ENCODE measurements at regions not wholly inside any gene's neighbourhood (a gene's known extent, or its start where the extent isn't known, plus 50 kb on each side); places are given as distances from the start of the nearest gene placed in this dataset.

GRCh38 chr7:108723381-108723814 lies 153.7 kb downstream of the DNAJB9 start:
- no peak for TF ChIP-seq CTCF (conservative IDR thresholded peaks at IDR 0.05)
- H3K27ac Mint-ChIP-seq (ENCODE audit: unreplicated experiment), result peak overlapping the region; percentile 60
- H3K27me3 Mint-ChIP-seq (ENCODE audit: low read depth), result no peaks in the 10 kb centered on the region
- peak; percentile 2 for DNase-seq (ENCODE audit: low read depth, low spot score)
- no peaks in the 10 kb centered on the region for H3K36me3 Mint-ChIP-seq (ENCODE audit: low read depth)
- no peaks in the 10 kb centered on the region for H3K9me3 Mint-ChIP-seq
- H3K4me3 Mint-ChIP-seq, result no peak overlapping the region
- H3K4me1 Mint-ChIP-seq, result peaks cover 34% of the 10 kb centered on the region

- Mint-ChIP-seq H3K9me3 (no peaks in the 10 kb centered on the region), H3K27me3 (ENCODE audit: low read depth) (no peaks in the 10 kb centered on the region), H3K4me1 (peaks cover 34% of the 10 kb centered on the region), H3K36me3 (ENCODE audit: low read depth) (no peaks in the 10 kb centered on the region), H3K27ac (ENCODE audit: unreplicated experiment) (peak overlapping the region; percentile 60), H3K4me3 (no peak overlapping the region)
- no peak for TF ChIP-seq CTCF (conservative IDR thresholded peaks at IDR 0.05)
- DNase-seq (ENCODE audit: low read depth, low spot score), result no peak
Observed at GRCh38 chr7:108724251-108725100, 154.8 kb downstream of the DNAJB9 start.

GRCh38 chr7:108735814-108736213 lies 166.1 kb downstream of the DNAJB9 start:
- Mint-ChIP-seq H3K27ac (ENCODE audit: unreplicated experiment) (no peak overlapping the region), H3K36me3 (ENCODE audit: low read depth) (no peaks in the 10 kb centered on the region), H3K4me1 (no peaks in the 10 kb centered on the region), H3K9me3 (no peaks in the 10 kb centered on the region), H3K27me3 (ENCODE audit: low read depth) (no peaks in the 10 kb centered on the region), H3K4me3 (no peak overlapping the region)
- DNase-seq (ENCODE audit: low read depth, low spot score), result no peak
- TF ChIP-seq CTCF (conservative IDR thresholded peaks at IDR 0.05), result no peak

GRCh38 chr7:108736221-108736891 lies 166.7 kb downstream of the DNAJB9 start:
- no peaks in the 10 kb centered on the region for H3K9me3 Mint-ChIP-seq
- H3K27me3 Mint-ChIP-seq (ENCODE audit: low read depth), result no peaks in the 10 kb centered on the region
- no peak for DNase-seq (ENCODE audit: low read depth, low spot score)
- no peaks in the 10 kb centered on the region for H3K4me1 Mint-ChIP-seq
- no peak overlapping the region for H3K4me3 Mint-ChIP-seq
- no peaks in the 10 kb centered on the region for H3K36me3 Mint-ChIP-seq (ENCODE audit: low read depth)
- H3K27ac Mint-ChIP-seq (ENCODE audit: unreplicated experiment), result no peak overlapping the region
- TF ChIP-seq CTCF (conservative IDR thresholded peaks at IDR 0.05), result no peak

- H3K27me3 Mint-ChIP-seq (ENCODE audit: low read depth), result no peaks in the 10 kb centered on the region
- H3K4me3 Mint-ChIP-seq, result no peak overlapping the region
- H3K27ac Mint-ChIP-seq (ENCODE audit: unreplicated experiment), result no peak overlapping the region
- H3K9me3 Mint-ChIP-seq, result no peaks in the 10 kb centered on the region
- peaks cover 7% of the 10 kb centered on the region for H3K4me1 Mint-ChIP-seq
- no peak for TF ChIP-seq CTCF (conservative IDR thresholded peaks at IDR 0.05)
- DNase-seq (ENCODE audit: low read depth, low spot score), result no peak
- no peaks in the 10 kb centered on the region for H3K36me3 Mint-ChIP-seq (ENCODE audit: low read depth)
Observed at GRCh38 chr7:108770981-108771745, 201.5 kb downstream of the DNAJB9 start.

Data from neural crest cell (in vitro differentiated cells).